Keratinocyte (primary cell): ENCODE measurements at regions not wholly inside any gene's neighbourhood (a gene's known extent, or its start where the extent isn't known, plus 50 kb on each side); places are given as distances from the start of the nearest gene placed in this dataset.

Experiments
- EZH2 ChIP-seq: IDR thresholded peaks from one replicate; pipeline ENCODE4 v1.6.1; 2012; ENCODE audit warnings: inconsistent platforms, mild to moderate bottlenecking, low read length, moderate library complexity
- TF ChIP-seq, protein P1 (sequence below), 3 experiments: IDR thresholded peaks in 1 of 3; conservative IDR thresholded peaks in 1 of 3; optimal IDR thresholded peaks in 1 of 3; 2 replicates in 2 of 3; 3 replicates in 1 of 3; pipeline versions ENCODE3 to v1.5.1; 2011; ENCODE audit warnings: low read length in 3 of 3, mild to moderate bottlenecking in 3 of 3, moderate library complexity in 2 of 3, control low read depth in 1 of 3, inconsistent platforms in 1 of 3; ENCODE audit not compliant: insufficient read depth in 2 of 3; ENCODE audit errors: extremely low read depth in 1 of 3

DNA sequence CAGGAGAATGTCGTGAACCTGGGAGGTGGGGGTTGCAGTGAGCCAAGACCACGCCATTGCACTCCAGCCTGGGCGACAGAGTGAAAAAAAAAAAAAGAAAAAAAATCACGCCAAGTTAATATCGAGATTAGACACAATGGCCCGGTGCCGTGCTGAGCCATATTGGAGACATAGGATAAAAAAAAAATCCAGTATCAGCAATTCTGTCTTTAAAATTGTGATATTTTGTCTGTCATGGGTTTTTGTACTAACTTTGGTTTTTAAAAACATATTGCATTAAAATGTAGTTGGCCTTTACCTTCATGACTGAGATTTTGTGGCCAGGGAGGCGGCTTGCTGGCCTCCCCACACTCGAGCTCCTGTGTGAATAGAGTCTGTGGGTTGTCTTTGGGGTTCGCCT, 62.8 kb upstream of the PITRM1 start:
- TF ChIP-seq, protein P1, sequence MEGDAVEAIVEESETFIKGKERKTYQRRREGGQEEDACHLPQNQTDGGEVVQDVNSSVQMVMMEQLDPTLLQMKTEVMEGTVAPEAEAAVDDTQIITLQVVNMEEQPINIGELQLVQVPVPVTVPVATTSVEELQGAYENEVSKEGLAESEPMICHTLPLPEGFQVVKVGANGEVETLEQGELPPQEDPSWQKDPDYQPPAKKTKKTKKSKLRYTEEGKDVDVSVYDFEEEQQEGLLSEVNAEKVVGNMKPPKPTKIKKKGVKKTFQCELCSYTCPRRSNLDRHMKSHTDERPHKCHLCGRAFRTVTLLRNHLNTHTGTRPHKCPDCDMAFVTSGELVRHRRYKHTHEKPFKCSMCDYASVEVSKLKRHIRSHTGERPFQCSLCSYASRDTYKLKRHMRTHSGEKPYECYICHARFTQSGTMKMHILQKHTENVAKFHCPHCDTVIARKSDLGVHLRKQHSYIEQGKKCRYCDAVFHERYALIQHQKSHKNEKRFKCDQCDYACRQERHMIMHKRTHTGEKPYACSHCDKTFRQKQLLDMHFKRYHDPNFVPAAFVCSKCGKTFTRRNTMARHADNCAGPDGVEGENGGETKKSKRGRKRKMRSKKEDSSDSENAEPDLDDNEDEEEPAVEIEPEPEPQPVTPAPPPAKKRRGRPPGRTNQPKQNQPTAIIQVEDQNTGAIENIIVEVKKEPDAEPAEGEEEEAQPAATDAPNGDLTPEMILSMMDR (optimal IDR thresholded peaks at IDR 0.05 in 1 of 3, IDR thresholded peaks at IDR 0.05 in 1 of 3, conservative IDR thresholded peaks at IDR 0.05 in 1 of 3; ENCODE audit: extremely low read depth in 1 of 3, insufficient read depth in 2 of 3, low read length in 3 of 3): no peak
- no peak for TF ChIP-seq EZH2
